HUES6 (cell line): ENCODE measurements at regions not wholly inside any gene's neighbourhood (a gene's known extent, or its start where the extent isn't known, plus 50 kb on each side); places are given as distances from the start of the nearest gene placed in this dataset.

ENCODE experiments used
- H3K27ac ChIP-seq: 2 replicates; pipeline ENCODE4 v1.7.0; 2013; ENCODE audit warnings: low read depth, mild to moderate bottlenecking, low read length, inconsistent platforms
- H3K27me3 ChIP-seq: 2 replicates; pipeline ENCODE4 v1.6.1; 2013; ENCODE audit warnings: low read length; ENCODE audit not compliant: control insufficient read depth, insufficient read depth
- H3K36me3 ChIP-seq: 2 replicates; pipeline ENCODE4 v1.6.1; 2013; ENCODE audit warnings: low read length; ENCODE audit not compliant: control insufficient read depth, insufficient read depth
- H3K4me1 ChIP-seq: 2 replicates; pipeline ENCODE4 v1.6.1; 2013; ENCODE audit warnings: low read length; ENCODE audit not compliant: control insufficient read depth, insufficient read depth
- H3K4me3 ChIP-seq: 2 replicates; pipeline ENCODE4 v1.5.1; 2013; ENCODE audit warnings: low read depth, low read length
- H3K9ac ChIP-seq: one replicate; pipeline ENCODE4 v1.6.1; 2013; ENCODE audit warnings: mild to moderate bottlenecking, low read length
- H3K9me3 ChIP-seq: 2 replicates; pipeline ENCODE4 v1.6.1; 2013; ENCODE audit warnings: low read depth, low read length; ENCODE audit not compliant: control insufficient read depth, insufficient read depth

DNA sequence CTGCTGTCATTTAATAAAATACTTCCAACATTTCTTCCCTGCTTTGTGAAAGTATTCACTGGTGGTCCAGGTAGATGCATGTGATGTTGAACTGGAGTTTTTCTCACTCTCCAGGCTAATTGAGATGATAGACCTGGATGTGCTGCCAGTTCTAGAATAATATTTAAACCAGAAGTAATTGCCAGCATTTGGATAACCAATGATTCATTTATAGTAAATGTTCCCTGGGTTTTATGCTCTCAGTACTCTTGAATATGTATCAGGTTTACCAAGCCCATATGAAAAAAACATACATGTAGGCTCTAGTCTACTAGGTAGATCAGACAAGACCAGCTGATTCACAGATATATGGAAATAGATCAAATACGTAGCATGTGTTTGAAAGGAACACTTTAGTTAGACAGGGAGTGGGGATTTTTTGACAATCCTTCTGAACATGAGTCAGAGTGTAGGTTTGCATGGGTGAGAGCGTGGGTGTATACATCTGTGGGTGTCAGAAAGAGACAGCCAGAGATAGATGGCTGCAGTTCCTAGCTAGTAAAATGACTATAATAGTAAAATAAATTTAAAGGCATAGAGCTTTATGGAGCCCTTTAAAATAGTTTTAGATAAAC, 115.1 kb downstream of the NAB1 start:
- no peak overlapping the region for H3K27ac ChIP-seq

DNA sequence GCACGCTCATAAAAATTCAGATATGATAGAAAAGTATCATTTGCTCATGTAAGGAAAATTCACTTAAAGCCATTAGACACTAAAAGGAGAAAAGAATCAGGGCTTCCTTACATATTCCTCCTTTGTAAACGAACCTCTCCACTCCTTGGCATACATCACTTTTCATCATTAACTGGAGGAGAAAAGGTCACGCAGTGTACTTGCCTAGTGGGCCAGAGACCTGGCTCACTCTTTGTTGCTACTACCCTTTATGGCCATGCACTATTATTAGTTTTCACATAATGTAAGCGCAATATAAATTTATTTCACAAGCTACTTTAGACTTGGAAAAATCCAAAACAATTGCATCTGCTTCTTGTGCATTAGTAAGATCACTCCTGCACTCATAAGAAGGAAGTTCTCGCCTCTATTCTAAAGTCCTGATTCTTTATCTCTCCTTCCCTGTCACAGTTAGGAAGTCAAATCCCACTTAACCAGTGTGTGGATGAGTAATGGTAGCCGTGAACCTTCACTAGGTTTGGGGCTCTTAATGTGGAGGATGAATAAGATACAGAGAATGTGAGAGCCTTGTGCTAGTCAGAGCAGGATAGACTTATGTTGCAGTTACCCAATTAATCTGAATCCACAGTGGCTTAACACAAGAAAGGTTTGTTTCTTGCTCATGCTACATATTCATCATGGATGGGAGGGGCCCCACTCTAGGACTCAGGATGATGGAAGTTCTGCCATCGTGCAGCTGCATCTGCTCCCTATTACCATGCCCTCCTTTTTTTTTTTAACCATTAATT, 115.0 kb upstream of the GLS start:
- no peak overlapping the region for H3K4me3 ChIP-seq
- H3K4me1 ChIP-seq = no peaks in the 10 kb centered on the region
- no peaks in the 10 kb centered on the region for H3K36me3 ChIP-seq
- H3K27me3 ChIP-seq = no peaks in the 10 kb centered on the region
- no peak overlapping the region for H3K9ac ChIP-seq
- no peaks in the 10 kb centered on the region for H3K9me3 ChIP-seq
- H3K27ac ChIP-seq = no peak overlapping the region

More for the DNA sequence above, 115.1 kb downstream of the NAB1 start:
- no peak overlapping the region for H3K9ac ChIP-seq
- no peak overlapping the region for H3K4me3 ChIP-seq
- no peaks in the 10 kb centered on the region for H3K27me3 ChIP-seq
- H3K36me3 ChIP-seq = no peaks in the 10 kb centered on the region
- H3K4me1 ChIP-seq = no peaks in the 10 kb centered on the region
- no peaks in the 10 kb centered on the region for H3K9me3 ChIP-seq

DNA sequence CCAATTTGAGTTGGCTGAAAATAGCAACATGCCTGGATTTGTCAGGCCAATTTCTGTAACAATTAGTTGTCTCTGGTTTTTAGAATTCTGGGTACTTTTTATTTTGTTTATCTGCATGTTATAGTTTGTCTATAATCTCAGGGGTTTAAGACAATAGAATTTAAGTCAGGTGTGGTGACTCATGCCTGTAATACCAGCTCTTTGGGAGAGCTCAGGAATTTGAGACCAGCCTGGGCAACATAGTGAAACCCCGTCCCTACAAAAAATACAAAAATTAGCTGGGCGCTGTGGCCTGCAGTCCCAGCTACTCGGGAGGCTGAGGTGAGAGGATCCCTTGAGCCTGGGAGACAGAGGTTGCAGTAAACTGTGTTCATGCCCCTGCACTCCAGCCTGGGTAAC, 114.4 kb upstream of the GLS start:
- Histone ChIP-seq H3K9me3 (no peaks in the 10 kb centered on the region), H3K36me3 (no peaks in the 10 kb centered on the region), H3K27me3 (no peaks in the 10 kb centered on the region), H3K9ac (no peak overlapping the region), H3K27ac (no peak overlapping the region), H3K4me3 (no peak overlapping the region), H3K4me1 (no peaks in the 10 kb centered on the region)

DNA sequence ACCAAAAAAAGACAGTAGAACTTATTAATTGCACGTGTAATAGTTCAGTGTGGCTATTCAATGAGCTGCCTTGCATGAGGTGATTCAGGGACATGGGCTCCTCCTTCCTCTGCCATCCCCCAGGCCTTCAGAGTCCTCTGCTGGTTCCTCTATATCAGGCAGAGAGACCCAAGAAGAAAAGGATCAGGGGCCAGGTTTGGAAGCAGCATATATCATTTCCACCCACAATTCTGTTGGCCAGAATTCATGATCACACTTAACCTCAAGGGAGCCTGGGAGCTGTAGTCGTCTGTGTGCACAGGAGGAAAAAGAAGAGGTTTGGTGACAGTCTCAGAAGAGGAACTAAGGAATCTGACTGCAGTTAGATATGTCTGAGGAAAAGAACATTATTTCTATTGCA, 114.0 kb upstream of the GLS start:
- Histone ChIP-seq H3K27ac (no peak overlapping the region), H3K36me3 (no peaks in the 10 kb centered on the region), H3K4me3 (no peak overlapping the region), H3K9ac (no peak overlapping the region), H3K9me3 (no peaks in the 10 kb centered on the region), H3K27me3 (no peaks in the 10 kb centered on the region), H3K4me1 (no peaks in the 10 kb centered on the region)

DNA sequence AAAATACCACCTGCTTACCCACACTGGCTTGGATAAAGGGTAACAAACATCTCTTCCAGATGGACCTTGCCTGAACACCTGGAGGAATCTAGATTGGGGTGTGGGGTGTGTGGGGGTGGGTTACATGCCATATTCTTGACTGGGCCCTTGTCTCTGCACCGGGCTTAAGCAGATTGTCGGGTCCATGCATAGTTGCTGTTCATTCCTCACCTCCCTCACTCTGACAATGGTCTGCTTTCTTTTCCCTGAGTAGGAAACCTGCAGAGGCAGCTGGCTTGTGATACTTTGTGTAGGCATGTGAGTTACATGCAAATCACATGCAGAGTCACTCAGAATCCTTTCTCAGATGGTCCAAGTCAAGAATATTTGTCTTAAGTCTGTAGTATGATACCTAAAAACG, 112.8 kb upstream of the GLS start:
- Histone ChIP-seq H3K27ac (no peak overlapping the region), H3K9ac (no peak overlapping the region), H3K9me3 (no peaks in the 10 kb centered on the region), H3K4me1 (no peaks in the 10 kb centered on the region), H3K4me3 (no peak overlapping the region), H3K36me3 (no peaks in the 10 kb centered on the region), H3K27me3 (no peaks in the 10 kb centered on the region)

DNA sequence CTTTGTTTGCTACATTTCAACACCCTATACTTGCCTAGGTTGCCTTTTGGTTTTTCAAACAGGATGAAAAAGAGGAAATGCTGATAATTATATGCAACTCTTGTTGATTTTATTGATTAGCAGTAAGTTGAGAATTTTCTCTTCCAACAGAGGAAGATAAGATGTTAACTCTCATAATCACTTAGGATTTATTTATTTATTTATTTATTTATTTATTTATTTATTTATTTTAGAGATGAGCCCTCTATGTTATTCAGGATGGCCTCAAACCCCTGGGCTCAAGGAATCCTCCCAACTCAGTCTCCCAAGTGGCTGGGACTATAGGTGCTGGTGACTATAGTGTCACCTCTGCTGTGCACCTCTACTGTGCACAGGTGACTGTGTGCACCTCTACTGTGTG, 111.4 kb upstream of the GLS start:
- Histone ChIP-seq H3K9me3 (no peaks in the 10 kb centered on the region), H3K4me3 (no peak overlapping the region), H3K27me3 (no peaks in the 10 kb centered on the region), H3K36me3 (no peaks in the 10 kb centered on the region), H3K9ac (no peak overlapping the region), H3K27ac (no peak overlapping the region), H3K4me1 (no peaks in the 10 kb centered on the region)

DNA sequence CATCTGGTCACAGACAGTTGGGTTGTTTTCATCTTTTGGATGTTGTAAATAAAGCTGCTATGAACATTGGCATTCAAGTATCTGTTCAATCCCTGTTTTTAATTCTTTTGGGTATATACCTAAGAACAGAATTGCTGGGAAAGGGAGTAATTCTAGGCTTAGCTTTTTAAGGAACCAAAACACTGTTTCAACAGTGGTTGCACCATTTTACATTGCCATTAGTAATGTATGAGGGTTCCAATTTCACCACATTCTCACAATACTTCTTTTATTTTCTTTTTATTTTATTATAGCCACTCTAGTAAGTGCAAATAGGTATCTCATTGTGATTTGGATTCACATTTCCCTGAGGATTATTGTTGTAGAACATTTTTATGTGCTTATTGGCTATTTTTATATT, 108.9 kb upstream of the GLS start:
- Histone ChIP-seq H3K4me1 (no peaks in the 10 kb centered on the region), H3K4me3 (no peak overlapping the region), H3K36me3 (no peaks in the 10 kb centered on the region), H3K9ac (no peak overlapping the region), H3K9me3 (no peaks in the 10 kb centered on the region), H3K27ac (no peak overlapping the region), H3K27me3 (no peaks in the 10 kb centered on the region)

DNA sequence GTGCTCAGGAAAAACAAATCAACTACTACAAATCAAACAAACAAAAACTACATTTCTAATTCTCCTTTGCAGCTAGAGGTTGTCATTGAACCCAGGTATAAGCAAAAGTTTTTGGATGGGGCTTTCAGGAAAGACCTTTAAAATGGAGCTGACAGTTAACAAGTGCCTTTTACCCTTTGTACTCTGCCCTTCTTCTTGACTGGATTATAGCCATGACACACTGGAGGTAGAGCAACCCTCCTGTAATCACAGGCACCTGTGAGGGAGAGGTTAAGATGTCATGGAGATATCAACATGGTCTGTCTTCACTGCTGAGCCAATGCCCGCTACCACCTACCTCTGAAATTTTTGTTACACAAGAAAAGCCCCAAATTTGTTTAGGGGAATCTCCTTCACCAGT, 100.0 kb upstream of the GLS start:
- Histone ChIP-seq H3K27me3 (no peaks in the 10 kb centered on the region), H3K36me3 (no peaks in the 10 kb centered on the region), H3K9me3 (peaks cover 26% of the 10 kb centered on the region), H3K27ac (no peak overlapping the region), H3K4me1 (no peaks in the 10 kb centered on the region), H3K4me3 (no peak overlapping the region), H3K9ac (no peak overlapping the region)

DNA sequence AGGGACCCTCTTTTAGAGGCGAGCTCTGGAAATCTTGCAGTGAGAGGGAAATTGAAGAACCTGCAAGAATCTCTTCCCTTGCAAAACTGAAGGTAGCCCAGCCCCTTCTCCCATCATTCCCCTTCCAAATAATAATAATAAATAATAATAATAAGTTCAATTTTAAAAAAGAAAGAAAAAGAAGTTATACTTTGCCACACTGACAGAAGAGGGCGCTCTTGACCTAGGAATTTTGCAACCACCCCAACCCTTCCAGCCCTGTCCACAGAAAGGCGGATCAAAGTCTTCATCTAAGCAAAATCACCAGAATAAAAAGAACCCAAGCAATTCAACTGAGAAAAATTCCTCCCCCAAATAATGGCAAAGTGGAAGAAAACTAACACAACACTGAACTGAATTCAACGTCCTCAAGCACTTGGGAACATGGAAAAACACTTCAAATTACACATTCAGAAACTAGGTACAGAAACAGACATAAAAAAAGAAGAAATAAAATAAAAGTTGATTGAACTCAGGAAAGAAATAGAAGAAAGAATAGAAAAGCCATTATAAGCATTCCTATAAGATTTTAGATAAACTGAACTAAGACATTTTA, 98.9 kb upstream of the GLS start:
- H3K9ac ChIP-seq = no peak overlapping the region
- H3K36me3 ChIP-seq = no peaks in the 10 kb centered on the region
- H3K27me3 ChIP-seq = no peaks in the 10 kb centered on the region
- no peak overlapping the region for H3K4me3 ChIP-seq
- H3K27ac ChIP-seq = no peak overlapping the region
- H3K4me1 ChIP-seq = peaks cover 2% of the 10 kb centered on the region; the same call in 1 of the 2 replicates
- peaks cover 26% of the 10 kb centered on the region for H3K9me3 ChIP-seq

DNA sequence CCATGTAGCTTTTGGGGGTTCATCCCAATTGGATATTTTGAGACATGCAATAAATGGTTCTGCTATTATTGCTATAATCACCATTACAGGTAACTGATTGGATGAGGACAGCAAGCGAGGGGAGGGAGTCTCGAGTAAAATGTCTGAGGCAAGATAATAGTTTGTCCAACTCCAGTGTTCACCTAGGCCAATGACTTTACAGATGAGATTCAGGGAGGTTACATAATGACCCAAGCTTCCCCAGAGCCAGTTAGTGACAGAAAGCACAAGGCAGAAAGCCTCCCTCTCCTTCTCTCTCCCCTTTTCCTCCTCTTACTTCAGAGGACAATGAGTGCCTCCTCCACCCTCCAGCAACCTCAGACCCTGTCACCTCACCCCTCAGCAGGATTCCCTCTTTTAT, 98.4 kb upstream of the GLS start:
- no peak overlapping the region for H3K27ac ChIP-seq
- H3K9me3 ChIP-seq = peaks cover 26% of the 10 kb centered on the region
- H3K4me3 ChIP-seq = no peak overlapping the region
- H3K27me3 ChIP-seq = no peaks in the 10 kb centered on the region
- H3K36me3 ChIP-seq = no peaks in the 10 kb centered on the region
- H3K9ac ChIP-seq = no peak overlapping the region
- peaks cover 3% of the 10 kb centered on the region; the same call in 1 of the 2 replicates for H3K4me1 ChIP-seq

DNA sequence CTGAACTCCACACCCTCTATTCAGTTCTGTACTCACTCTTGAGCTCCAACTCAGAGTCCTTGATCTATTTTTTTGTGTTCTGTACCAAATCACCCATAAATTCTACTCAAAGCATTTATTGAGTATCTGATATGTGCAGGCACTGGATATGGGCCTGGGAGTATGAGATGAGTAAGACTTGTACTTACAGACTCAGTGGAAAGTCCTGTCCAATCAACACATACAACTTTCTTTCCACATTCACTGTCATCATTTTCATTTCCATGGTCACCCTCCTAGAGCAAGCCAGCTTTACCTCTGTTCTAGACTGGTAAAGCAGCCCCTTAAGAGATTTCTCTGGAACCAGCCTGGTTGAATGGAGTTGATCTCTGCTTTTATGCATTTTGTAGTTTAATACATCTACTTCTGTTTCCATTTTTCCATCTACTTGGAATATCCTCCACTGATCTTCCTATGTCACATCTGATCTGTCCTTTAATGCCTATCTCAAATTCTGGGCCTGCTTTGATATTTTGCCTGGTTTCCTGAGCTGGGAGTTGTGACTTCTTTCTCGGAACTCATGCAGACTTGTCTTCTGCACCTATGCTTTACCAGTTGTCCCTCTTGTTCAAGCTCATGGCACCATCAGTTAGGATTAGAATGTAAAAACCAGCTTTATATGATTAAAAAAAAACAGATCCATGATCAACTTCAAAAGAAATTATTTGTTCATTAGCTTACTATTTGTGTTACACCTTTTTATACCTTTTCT, 96.9 kb upstream of the GLS start:
- Histone ChIP-seq H3K9me3 (peaks cover 17% of the 10 kb centered on the region), H3K27ac (no peak overlapping the region), H3K4me1 (peaks cover 3% of the 10 kb centered on the region; the same call in 1 of the 2 replicates), H3K36me3 (no peaks in the 10 kb centered on the region), H3K27me3 (no peaks in the 10 kb centered on the region), H3K4me3 (no peak overlapping the region), H3K9ac (no peak overlapping the region)
